Activated gamma-delta T cell treated with anti-CD3 and anti-CD28 coated beads, Interleukin-2, amount 50 U/mL, for 16 hours (primary cell): ENCODE measurements at regions not wholly inside any gene's neighbourhood (a gene's known extent, or its start where the extent isn't known, plus 50 kb on each side); places are given as distances from the start of the nearest gene placed in this dataset.
"Not testable (repeated sequence)": the region's sequence is repeated elsewhere in the genome, so short reads cannot be mapped to it uniquely, and the experiment has no call there.

Experiments used
- DNase-seq: peaks from one replicate; pipeline ENCODE4 v3.0.0-alpha.2; 2020; ENCODE audit warnings: low read depth

DNA sequence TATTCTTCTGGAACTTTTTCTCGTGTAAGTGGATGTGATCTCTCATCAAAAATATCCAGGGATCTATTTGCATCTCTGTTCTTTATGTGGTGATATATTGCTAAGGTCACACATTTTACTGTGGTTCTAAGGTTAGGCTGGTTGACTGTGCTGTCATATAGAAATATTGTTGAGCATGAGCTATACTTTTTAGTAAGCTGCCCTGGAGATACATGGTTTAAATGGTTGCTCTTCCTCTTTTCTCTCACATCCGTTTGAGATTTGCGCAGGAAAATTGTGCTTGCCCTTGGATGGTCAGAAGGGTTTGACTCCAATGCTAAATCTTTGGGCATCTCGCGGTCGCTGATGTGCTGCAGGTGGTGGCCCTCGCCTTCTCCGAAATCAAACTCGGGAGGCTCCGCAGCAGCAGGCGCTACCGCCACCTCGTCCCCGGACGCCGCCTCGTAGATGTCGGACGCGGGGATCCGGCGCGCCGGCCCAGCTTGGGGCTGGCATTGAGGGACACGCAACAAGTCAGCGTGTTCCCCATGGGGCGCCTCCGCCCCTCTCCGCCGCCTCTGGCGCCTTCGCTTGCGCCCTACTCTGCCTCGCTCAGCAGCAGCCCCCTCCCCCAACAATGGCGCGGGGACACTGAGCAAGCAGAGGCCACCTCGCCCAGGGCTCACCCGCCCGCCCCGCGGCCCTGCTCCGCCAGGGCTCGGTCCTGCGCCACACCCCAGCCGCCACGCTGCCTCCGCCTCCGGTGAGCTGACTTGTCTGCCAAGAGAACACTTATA lies 154.5 kb downstream of the MSN start:
- DNase-seq = peak; percentile 2

DNA sequence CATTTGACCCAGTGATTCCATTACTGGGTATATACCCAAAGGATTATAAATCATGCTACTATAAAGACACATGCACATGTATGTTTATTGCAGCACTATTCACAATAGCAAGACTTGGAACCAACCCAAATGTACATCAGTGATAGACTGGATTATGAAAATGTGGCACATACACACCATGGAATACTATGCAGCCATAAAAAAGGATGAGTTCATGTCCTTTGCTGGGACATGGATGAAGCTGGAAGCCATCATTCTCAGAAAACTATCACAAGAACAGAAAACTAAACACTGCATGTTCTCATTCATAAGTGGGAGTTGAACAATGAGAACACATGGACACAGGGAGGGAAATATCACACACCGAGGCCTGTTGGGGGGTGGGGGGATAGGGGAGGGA lies 152.5 kb downstream of the MSN start:
- DNase-seq = not testable (repeated sequence)

DNA sequence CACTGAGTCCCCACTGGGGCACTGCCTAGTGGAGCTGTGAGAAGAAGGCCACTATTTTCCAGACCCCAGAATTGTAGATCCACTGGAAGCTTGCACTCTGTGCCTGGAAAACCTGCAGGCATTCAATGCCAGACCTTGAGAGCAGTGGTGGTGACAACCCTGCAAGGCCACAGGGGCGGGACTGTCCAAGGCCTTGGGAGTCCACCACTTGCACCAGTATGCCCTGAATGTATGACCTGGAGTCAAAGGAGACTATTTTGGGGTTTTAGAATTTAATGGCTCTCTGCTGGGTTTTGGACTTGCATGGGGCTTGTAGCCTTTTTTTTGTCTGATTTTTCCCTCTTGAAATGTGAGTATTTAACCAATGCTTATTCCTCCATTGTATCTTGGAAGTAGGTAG lies 145.8 kb downstream of the MSN start:
- DNase-seq = no peak

DNA sequence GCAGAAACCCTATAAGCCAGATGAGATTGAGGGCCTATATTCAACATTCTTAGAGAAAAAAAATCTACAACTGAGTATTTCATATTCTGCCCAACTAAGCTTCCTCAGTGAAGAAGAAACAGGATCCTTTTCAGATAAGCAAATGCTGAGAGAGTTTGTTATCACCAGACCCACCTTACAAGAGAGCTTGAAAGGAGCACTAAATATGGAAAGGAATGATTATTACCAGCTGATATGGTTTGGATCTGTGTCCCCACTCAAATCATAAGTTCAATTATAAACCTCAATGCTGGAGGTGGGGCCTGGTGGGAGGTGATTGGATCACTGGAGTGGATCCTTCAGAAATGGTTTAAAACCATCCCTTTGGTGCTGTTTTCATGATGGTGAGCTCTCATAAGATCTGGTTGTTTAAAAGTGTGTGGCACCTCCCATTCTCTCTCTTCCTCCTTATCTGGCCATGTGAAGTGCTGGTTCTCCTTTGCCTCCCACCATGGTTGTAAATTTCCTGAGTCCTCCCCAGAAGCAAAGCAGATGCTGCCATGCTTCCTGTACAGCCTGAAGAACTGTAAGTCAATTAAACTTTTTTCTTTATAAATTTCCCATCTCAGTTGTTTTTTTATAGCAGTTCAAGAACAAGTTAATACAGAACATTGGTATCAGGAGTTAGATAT lies 144.2 kb downstream of the MSN start:
- no peak for DNase-seq
